Lung (tissue), 11 donors: ENCODE measurements at regions not wholly inside any gene's neighbourhood (a gene's known extent, or its start where the extent isn't known, plus 50 kb on each side); places are given as distances from the start of the nearest gene placed in this dataset.

Source experiments
- ATAC-seq: fragments of 200-7000 bp; cut with Tn5 transposase; one replicate; pipeline ENCODE4 v1.9.1; 2020; ENCODE audit warnings: moderate number of reproducible peaks; ENCODE audit not compliant: insufficient read depth, low FRiP score
- DNase-seq, 3 donors: peaks; one replicate each; pipeline ENCODE4 v3.0.0-alpha.2; 2013 to 2017
- H3K27ac ChIP-seq, 2 donors: one replicate each; pipeline ENCODE4 v1.5.1; 2013; ENCODE audit warnings: mild to moderate bottlenecking in 2 of 2, moderate library complexity in 2 of 2, control low read depth in 1 of 2, inconsistent platforms in 1 of 2, low read depth in 1 of 2, low read length in 1 of 2
- H3K27me3 ChIP-seq, 3 donors: one replicate each; pipeline ENCODE4 v1.5.1; 2013; ENCODE audit warnings: low read length in 2 of 3; ENCODE audit not compliant: control insufficient read depth in 3 of 3, insufficient read depth in 3 of 3
- H3K36me3 ChIP-seq, 4 donors: one replicate each; pipeline ENCODE4 v1.5.1; 2013; ENCODE audit warnings: low read length in 4 of 4, mild to moderate bottlenecking in 1 of 4, moderate library complexity in 1 of 4; ENCODE audit not compliant: control insufficient read depth in 4 of 4, insufficient read depth in 4 of 4
- H3K4me1 ChIP-seq, 5 donors: one replicate each; pipeline ENCODE4 v1.5.1; 2013; ENCODE audit warnings: low read length in 5 of 5, mild to moderate bottlenecking in 2 of 5, moderate library complexity in 1 of 5; ENCODE audit not compliant: control insufficient read depth in 5 of 5, insufficient read depth in 5 of 5
- H3K4me3 ChIP-seq: one replicate; pipeline ENCODE4 v1.5.1; 2013; ENCODE audit warnings: mild to moderate bottlenecking, control low read depth, moderate library complexity
- H3K9ac ChIP-seq, 2 donors: one replicate each; pipeline ENCODE4 v1.5.1; 2013; ENCODE audit warnings: low read length in 2 of 2, control low read depth in 1 of 2; ENCODE audit not compliant: insufficient read depth in 1 of 2
- H3K9me3 ChIP-seq, 4 donors: one replicate each; pipeline ENCODE4 v1.5.1; 2013; ENCODE audit warnings: low read length in 3 of 4, mild to moderate bottlenecking in 1 of 4, moderate library complexity in 1 of 4; ENCODE audit not compliant: control insufficient read depth in 4 of 4, insufficient read depth in 3 of 4
- CTCF ChIP-seq: IDR thresholded peaks from 2 replicates; pipeline ENCODE4 v1.5.1; 2012; ENCODE audit warnings: mild to moderate bottlenecking; ENCODE audit errors: control extremely low read depth, extremely low read depth
- WGBS, 2 donors: extraction: QIAGEN DNeasy Blood & Tissue Kit; methylation state at CpG; one replicate each; pipeline ENCODE4 v1.1.7; 2013; 5-methylcytosine and 5-hydroxymethylcytosine counted together
- donor health status: control.
- donor health status: control.
- donor health status: Bipolar disorder and iron deficiency.
- donor health status: healthy.
- donor health status: DM: yes; HTN: yes; CAD: no.

DNA sequence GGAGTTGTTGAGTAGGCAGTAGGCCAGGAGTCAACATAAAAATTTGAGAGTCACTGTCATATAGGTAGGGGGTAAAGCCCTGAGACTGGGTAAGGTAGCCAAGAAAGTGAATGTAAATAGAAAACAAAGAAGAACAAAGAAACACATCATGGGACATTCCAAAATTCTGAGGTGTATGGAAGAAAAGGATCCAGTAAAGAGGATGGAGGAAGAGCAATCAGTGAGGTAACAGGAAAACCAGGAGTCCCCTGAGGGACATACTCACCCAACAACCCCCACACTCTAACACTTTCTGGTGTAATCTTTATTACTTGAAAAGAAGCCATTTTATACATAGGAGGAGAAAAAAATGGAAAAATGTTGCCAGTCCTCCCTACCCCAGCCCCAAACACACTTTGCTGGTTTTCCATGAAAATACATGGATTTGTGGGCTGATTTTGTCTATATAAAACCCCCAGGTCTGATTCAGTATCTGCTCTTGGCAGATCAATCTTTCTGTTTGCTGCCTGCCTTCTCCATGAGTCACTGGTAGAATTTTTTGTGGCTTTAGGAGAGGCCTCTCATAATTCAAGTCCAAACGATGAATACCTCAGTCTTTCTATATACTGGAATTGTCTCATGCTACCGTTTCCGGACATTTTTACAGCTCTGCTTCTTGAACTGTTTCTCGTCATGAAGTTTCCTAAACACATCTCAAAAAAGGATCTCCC is 271.4 kb upstream of the MAN1A1 start:
- DNase-seq (no peak), ATAC-seq (no peak)
- Histone ChIP-seq H3K4me3 (no peak overlapping the region), H3K27ac (no peak overlapping the region), H3K4me1 (no peaks in the 10 kb centered on the region), H3K27me3 (no peaks in the 10 kb centered on the region), H3K9ac (no peak overlapping the region), H3K9me3 (no peaks in the 10 kb centered on the region), H3K36me3 (no peaks in the 10 kb centered on the region)
- 72 to 95% methylated on average over 4 of the region's 4 CpGs for WGBS, 2 donors
- no peak for TF ChIP-seq CTCF

GRCh38 chr6:119614138-119614537 is 264.6 kb upstream of the MAN1A1 start:
- Histone ChIP-seq H3K36me3 (no peaks in the 10 kb centered on the region), H3K9ac (no peak overlapping the region), H3K4me1 (no peaks in the 10 kb centered on the region), H3K27ac (no peak overlapping the region), H3K4me3 (no peak overlapping the region), H3K9me3 (no peaks in the 10 kb centered on the region), H3K27me3 (no peaks in the 10 kb centered on the region)
- no peak for TF ChIP-seq CTCF
- ATAC-seq (no peak), DNase-seq (no peak)
- WGBS, 2 donors = 57 to 82% methylated on average over 1 of the region's 1 CpG

- no peak for TF ChIP-seq CTCF
- Histone ChIP-seq H3K36me3 (no peaks in the 10 kb centered on the region), H3K4me1 (no peaks in the 10 kb centered on the region), H3K9me3 (no peaks in the 10 kb centered on the region), H3K27me3 (no peaks in the 10 kb centered on the region), H3K9ac (no peak overlapping the region), H3K4me3 (no peak overlapping the region), H3K27ac (no peak overlapping the region)
- DNase-seq (no peak), ATAC-seq (no peak)
These were observed 263.4 kb upstream of the MAN1A1 start for GRCh38 chr6:119612911-119613381.
